WTC11 (cell line): ENCODE measurements at regions not wholly inside any gene's neighbourhood (a gene's known extent, or its start where the extent isn't known, plus 50 kb on each side); places are given as distances from the start of the nearest gene placed in this dataset.

Experiments used
- ATAC-seq: fragments of 200-7000 bp; cut with Tn5 transposase; 2 replicates; pipeline ENCODE4 v1.10.0; 2021; ENCODE audit warnings: mild to moderate bottlenecking, moderate library complexity
- CTCF ChIA-PET: fragments of 300-600 bp; sonication (Branson Sonifier 250); formaldehyde crosslinking; loops from one replicate; lab custom pipeline; 2021; ENCODE audit warnings: antibody characterized with exemption; lab: Charles Lee
- POLR2A ChIA-PET: fragments of 350-600 bp; sonication (Branson Sonifier 250); formaldehyde crosslinking; loops from one replicate; lab custom pipeline; 2021; ENCODE audit warnings: antibody characterized with exemption; lab: Charles Lee
- DNase-seq: peaks from one replicate; pipeline ENCODE4 v3.0.0; 2021; ENCODE audit warnings: low spot score
- H3K27ac Mint-ChIP-seq: 2 replicates; pipeline ENCODE4 v1.8.0; 2021; ENCODE audit warnings: mixed read lengths
- H3K27me3 Mint-ChIP-seq: 2 replicates; pipeline ENCODE4 v1.8.0; 2021; ENCODE audit warnings: low read depth, mild to moderate bottlenecking, moderate library complexity, mixed read lengths
- H3K36me3 Mint-ChIP-seq: 2 replicates; pipeline ENCODE4 v1.8.0; 2021; ENCODE audit warnings: mixed read lengths
- H3K4me1 Mint-ChIP-seq: 2 replicates; pipeline ENCODE4 v1.8.0; 2022; ENCODE audit warnings: mixed read lengths
- H3K4me3 Mint-ChIP-seq: 2 replicates; pipeline ENCODE4 v1.8.0; 2021; ENCODE audit warnings: mild to moderate bottlenecking, moderate library complexity, mixed read lengths
- H3K9me3 Mint-ChIP-seq: 2 replicates; pipeline ENCODE4 v1.8.0; 2021; ENCODE audit warnings: mixed read lengths
- ATF1 ChIP-seq: sonication (generic); formaldehyde crosslinking; IDR thresholded peaks from 2 replicates; pipeline ENCODE4 v1.8.1; 2023; ENCODE audit warnings: mild to moderate bottlenecking, moderate library complexity, missing genetic modification reagents
- ELF4 ChIP-seq: sonication (generic); formaldehyde crosslinking; IDR thresholded peaks from 2 replicates; pipeline ENCODE4 v1.8.1; 2022; ENCODE audit warnings: low read depth, mild to moderate bottlenecking, moderate library complexity, missing genetic modification reagents
- ETV6 ChIP-seq: sonication (generic); formaldehyde crosslinking; IDR thresholded peaks from 2 replicates; pipeline ENCODE4 v1.8.1; 2022; ENCODE audit warnings: mild to moderate bottlenecking, missing genetic modification reagents
- FOXJ3 ChIP-seq: sonication (generic); formaldehyde crosslinking; IDR thresholded peaks from 2 replicates; pipeline ENCODE4 v1.9.0; 2021; ENCODE audit warnings: missing genetic modification reagents, mild to moderate bottlenecking, borderline replicate concordance
- GABPB1 ChIP-seq: sonication (generic); formaldehyde crosslinking; IDR thresholded peaks from 2 replicates; pipeline ENCODE4 v1.8.1; 2023; ENCODE audit warnings: mild to moderate bottlenecking, missing genetic modification reagents
- HMGA2 ChIP-seq: fragments of 250-450 bp; sonication (Bioruptor Pico); IDR thresholded peaks from 2 replicates; pipeline ENCODE4 v1.4.0; 2021; ENCODE audit warnings: mild to moderate bottlenecking, moderate library complexity
- IRF2 ChIP-seq: sonication (generic); formaldehyde crosslinking; IDR thresholded peaks from 2 replicates; pipeline ENCODE4 v1.8.0; 2022; ENCODE audit warnings: low read depth, missing genetic modification reagents, borderline replicate concordance
- JUN ChIP-seq: sonication (generic); formaldehyde crosslinking; IDR thresholded peaks from 2 replicates; pipeline ENCODE4 v1.8.0; 2023; ENCODE audit warnings: mild to moderate bottlenecking, missing genetic modification reagents
- MXD4 ChIP-seq: fragments of 250-450 bp; sonication (Bioruptor Pico); IDR thresholded peaks from 2 replicates; pipeline ENCODE4 v1.8.0; 2021; ENCODE audit warnings: mild to moderate bottlenecking, moderate library complexity, borderline replicate concordance
- NFE2L1 ChIP-seq: sonication (generic); formaldehyde crosslinking; IDR thresholded peaks from 2 replicates; pipeline ENCODE4 v1.8.1; 2023; ENCODE audit warnings: missing genetic modification reagents
- NR2C2 ChIP-seq: sonication (generic); formaldehyde crosslinking; IDR thresholded peaks from 2 replicates; pipeline ENCODE4 v1.8.0; 2022; ENCODE audit warnings: mild to moderate bottlenecking, missing genetic modification reagents
- SMAD3 ChIP-seq: sonication (generic); formaldehyde crosslinking; IDR thresholded peaks from 2 replicates; pipeline ENCODE4 v1.8.0; 2022; ENCODE audit warnings: missing genetic modification reagents, mild to moderate bottlenecking, borderline replicate concordance
- SMAD4 ChIP-seq: sonication (generic); formaldehyde crosslinking; IDR thresholded peaks from 2 replicates; pipeline ENCODE4 v1.8.0; 2022; ENCODE audit warnings: mild to moderate bottlenecking, missing genetic modification reagents
- SOX15 ChIP-seq: fragments of 250-450 bp; sonication (Bioruptor Pico); IDR thresholded peaks from 2 replicates; pipeline ENCODE4 v1.9.0; 2021; ENCODE audit warnings: mild to moderate bottlenecking
- TEAD1 ChIP-seq: sonication (generic); formaldehyde crosslinking; IDR thresholded peaks from 2 replicates; pipeline ENCODE4 v1.8.0; 2022; ENCODE audit warnings: mild to moderate bottlenecking, missing genetic modification reagents
- ZBTB21 ChIP-seq: sonication (generic); formaldehyde crosslinking; IDR thresholded peaks from 2 replicates; pipeline ENCODE4 v1.8.1; 2023; ENCODE audit warnings: mild to moderate bottlenecking, missing genetic modification reagents, borderline replicate concordance
- ZNF219 ChIP-seq: sonication (generic); formaldehyde crosslinking; IDR thresholded peaks from 2 replicates; pipeline ENCODE4 v1.8.0; 2023; ENCODE audit warnings: missing genetic modification reagents, mild to moderate bottlenecking, borderline replicate concordance
- ZNF317 ChIP-seq: sonication (generic); formaldehyde crosslinking; IDR thresholded peaks from 2 replicates; pipeline ENCODE4 v1.8.1; 2023; ENCODE audit warnings: low read depth, mild to moderate bottlenecking, moderate library complexity, missing genetic modification reagents, borderline replicate concordance
- TF ChIP-seq, protein P1 (sequence below): sonication (generic); formaldehyde crosslinking; IDR thresholded peaks from 2 replicates; pipeline ENCODE4 v1.8.1; 2023; ENCODE audit warnings: mild to moderate bottlenecking, missing genetic modification reagents, moderate library complexity
- TF ChIP-seq, protein P2 (sequence below): sonication (generic); formaldehyde crosslinking; IDR thresholded peaks from 2 replicates; pipeline ENCODE4 v1.8.1; 2022; ENCODE audit warnings: mild to moderate bottlenecking, moderate library complexity, missing genetic modification reagents
- TF ChIP-seq, protein P3 (sequence below): fragments of 250-450 bp; sonication (Bioruptor Pico); IDR thresholded peaks from 2 replicates; pipeline ENCODE4 v1.8.0; 2021; ENCODE audit warnings: mild to moderate bottlenecking
- TF ChIP-seq, protein P4 (sequence below): sonication (generic); formaldehyde crosslinking; IDR thresholded peaks from 2 replicates; pipeline ENCODE4 v1.8.1; 2022; ENCODE audit warnings: mild to moderate bottlenecking, missing genetic modification reagents, moderate library complexity, borderline replicate concordance
- TF ChIP-seq, protein P5 (sequence below): sonication (generic); formaldehyde crosslinking; conservative IDR thresholded peaks from 2 replicates; pipeline ENCODE4 v1.8.1; 2022; ENCODE audit warnings: mild to moderate bottlenecking, missing genetic modification reagents
- TF ChIP-seq, protein P6 (sequence below): sonication (generic); formaldehyde crosslinking; IDR thresholded peaks from 2 replicates; pipeline ENCODE4 v1.8.1; 2023; ENCODE audit warnings: mild to moderate bottlenecking, missing genetic modification reagents, moderate library complexity
- TF ChIP-seq, protein P7 (sequence below): fragments of 250-450 bp; sonication (Bioruptor Pico); IDR thresholded peaks from 2 replicates; pipeline ENCODE4 v1.9.0; 2021; ENCODE audit warnings: mild to moderate bottlenecking

DNA sequence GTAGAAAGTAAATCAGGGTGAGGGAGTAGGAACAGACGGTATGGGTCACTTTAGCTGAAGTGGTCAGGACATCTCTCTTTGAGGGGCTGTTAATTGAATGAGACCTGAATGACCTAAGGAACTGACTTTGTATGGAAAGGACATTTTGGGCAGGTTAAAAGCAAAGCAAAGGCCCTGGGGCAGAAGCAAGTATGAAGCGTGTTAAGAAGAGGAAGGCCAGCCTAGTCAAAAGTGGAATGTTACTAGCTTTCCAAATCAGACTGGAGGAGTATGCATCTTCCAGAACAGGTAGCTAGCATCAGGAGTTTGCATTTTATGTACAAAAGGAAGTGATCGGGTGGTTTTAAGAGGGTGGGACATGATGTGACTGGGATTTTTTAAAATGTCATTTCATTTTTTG, 70.9 kb upstream of the PCGF5 start:
- no peak overlapping the region for H3K4me3 Mint-ChIP-seq
- H3K36me3 Mint-ChIP-seq = no peaks in the 10 kb centered on the region
- CTCF ChIA-PET = no interaction called here
- ATAC-seq = no peak
- H3K9me3 Mint-ChIP-seq = no peaks in the 10 kb centered on the region
- POLR2A ChIA-PET = no interaction called here
- TF ChIP-seq NFE2L1 (CRISPR knock-in tag) = no peak
- TF ChIP-seq, protein P1, sequence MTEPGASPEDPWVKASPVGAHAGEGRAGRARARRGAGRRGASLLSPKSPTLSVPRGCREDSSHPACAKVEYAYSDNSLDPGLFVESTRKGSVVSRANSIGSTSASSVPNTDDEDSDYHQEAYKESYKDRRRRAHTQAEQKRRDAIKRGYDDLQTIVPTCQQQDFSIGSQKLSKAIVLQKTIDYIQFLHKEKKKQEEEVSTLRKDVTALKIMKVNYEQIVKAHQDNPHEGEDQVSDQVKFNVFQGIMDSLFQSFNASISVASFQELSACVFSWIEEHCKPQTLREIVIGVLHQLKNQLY (CRISPR knock-in tag) = no peak
- no peak for TF ChIP-seq SMAD3 (CRISPR knock-in tag)
- no peak for TF ChIP-seq NR2C2 (CRISPR knock-in tag)
- TF ChIP-seq FOXJ3 (CRISPR knock-in tag) = no peak
- no peak for TF ChIP-seq IRF2 (CRISPR knock-in tag)
- TF ChIP-seq ATF1 (CRISPR knock-in tag) = no peak
- no peak for TF ChIP-seq TEAD1 (CRISPR knock-in tag)
- H3K27me3 Mint-ChIP-seq = peaks cover 8% of the 10 kb centered on the region
- no peak for DNase-seq
- H3K27ac Mint-ChIP-seq = no peak overlapping the region
- H3K4me1 Mint-ChIP-seq = no peaks in the 10 kb centered on the region

DNA sequence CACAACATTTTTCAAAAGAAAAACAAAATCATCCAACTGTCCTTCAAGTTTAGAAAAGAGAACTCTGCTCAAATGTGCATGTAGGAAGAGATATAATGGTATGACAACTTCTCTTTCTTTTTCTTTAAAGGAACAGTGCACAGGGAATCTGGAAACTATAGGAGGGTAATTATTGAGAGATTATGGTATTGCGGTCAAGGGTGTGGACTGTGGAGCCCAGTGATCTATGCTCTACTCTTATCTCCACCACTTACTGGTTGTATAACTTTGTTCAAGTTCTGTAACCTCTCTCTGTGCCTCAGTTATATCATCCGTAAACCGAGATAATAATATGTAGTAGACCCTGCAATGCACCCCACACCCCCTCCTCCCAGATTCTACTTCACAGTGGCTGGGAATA, 69.8 kb upstream of the PCGF5 start:
- no peak for ATAC-seq
- no peak overlapping the region for H3K4me3 Mint-ChIP-seq
- CTCF ChIA-PET = interaction anchor here (0.6 kb wide), 2 partner anchors 62 to 239 kb away, joined by 3 read pairs; no protein-coding TSS in a partner anchor

More for the DNA sequence above, 69.8 kb upstream of the PCGF5 start:
- no peaks in the 10 kb centered on the region for H3K9me3 Mint-ChIP-seq
- no peaks in the 10 kb centered on the region for H3K36me3 Mint-ChIP-seq
- no peak overlapping the region for H3K27ac Mint-ChIP-seq
- DNase-seq = no peak
- H3K27me3 Mint-ChIP-seq = peaks cover 11% of the 10 kb centered on the region
- no peaks in the 10 kb centered on the region for H3K4me1 Mint-ChIP-seq
- POLR2A ChIA-PET = no interaction called here
- TF ChIP-seq, protein P2, sequence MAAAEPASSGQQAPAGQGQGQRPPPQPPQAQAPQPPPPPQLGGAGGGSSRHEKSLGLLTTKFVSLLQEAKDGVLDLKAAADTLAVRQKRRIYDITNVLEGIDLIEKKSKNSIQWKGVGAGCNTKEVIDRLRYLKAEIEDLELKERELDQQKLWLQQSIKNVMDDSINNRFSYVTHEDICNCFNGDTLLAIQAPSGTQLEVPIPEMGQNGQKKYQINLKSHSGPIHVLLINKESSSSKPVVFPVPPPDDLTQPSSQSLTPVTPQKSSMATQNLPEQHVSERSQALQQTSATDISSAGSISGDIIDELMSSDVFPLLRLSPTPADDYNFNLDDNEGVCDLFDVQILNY = no peak
- no peak for TF ChIP-seq FOXJ3 (CRISPR knock-in tag)
- TF ChIP-seq ZNF219 = no peak
- TF ChIP-seq HMGA2 (CRISPR knock-in tag) = no peak
- TF ChIP-seq ZNF317 = no peak
- TF ChIP-seq, protein P3, sequence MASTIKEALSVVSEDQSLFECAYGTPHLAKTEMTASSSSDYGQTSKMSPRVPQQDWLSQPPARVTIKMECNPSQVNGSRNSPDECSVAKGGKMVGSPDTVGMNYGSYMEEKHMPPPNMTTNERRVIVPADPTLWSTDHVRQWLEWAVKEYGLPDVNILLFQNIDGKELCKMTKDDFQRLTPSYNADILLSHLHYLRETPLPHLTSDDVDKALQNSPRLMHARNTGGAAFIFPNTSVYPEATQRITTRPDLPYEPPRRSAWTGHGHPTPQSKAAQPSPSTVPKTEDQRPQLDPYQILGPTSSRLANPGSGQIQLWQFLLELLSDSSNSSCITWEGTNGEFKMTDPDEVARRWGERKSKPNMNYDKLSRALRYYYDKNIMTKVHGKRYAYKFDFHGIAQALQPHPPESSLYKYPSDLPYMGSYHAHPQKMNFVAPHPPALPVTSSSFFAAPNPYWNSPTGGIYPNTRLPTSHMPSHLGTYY (CRISPR knock-in tag) = no peak
- TF ChIP-seq TEAD1 (CRISPR knock-in tag) = no peak
- TF ChIP-seq ZBTB21 (CRISPR knock-in tag) = no peak
- TF ChIP-seq, protein P4, sequence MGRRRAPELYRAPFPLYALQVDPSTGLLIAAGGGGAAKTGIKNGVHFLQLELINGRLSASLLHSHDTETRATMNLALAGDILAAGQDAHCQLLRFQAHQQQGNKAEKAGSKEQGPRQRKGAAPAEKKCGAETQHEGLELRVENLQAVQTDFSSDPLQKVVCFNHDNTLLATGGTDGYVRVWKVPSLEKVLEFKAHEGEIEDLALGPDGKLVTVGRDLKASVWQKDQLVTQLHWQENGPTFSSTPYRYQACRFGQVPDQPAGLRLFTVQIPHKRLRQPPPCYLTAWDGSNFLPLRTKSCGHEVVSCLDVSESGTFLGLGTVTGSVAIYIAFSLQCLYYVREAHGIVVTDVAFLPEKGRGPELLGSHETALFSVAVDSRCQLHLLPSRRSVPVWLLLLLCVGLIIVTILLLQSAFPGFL = no peak
- TF ChIP-seq, protein P5, sequence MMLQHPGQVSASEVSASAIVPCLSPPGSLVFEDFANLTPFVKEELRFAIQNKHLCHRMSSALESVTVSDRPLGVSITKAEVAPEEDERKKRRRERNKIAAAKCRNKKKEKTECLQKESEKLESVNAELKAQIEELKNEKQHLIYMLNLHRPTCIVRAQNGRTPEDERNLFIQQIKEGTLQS (CRISPR knock-in tag) = no peak
- no peak for TF ChIP-seq JUN
- TF ChIP-seq, protein P6, sequence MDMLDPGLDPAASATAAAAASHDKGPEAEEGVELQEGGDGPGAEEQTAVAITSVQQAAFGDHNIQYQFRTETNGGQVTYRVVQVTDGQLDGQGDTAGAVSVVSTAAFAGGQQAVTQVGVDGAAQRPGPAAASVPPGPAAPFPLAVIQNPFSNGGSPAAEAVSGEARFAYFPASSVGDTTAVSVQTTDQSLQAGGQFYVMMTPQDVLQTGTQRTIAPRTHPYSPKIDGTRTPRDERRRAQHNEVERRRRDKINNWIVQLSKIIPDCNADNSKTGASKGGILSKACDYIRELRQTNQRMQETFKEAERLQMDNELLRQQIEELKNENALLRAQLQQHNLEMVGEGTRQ (CRISPR knock-in tag) = no peak
- TF ChIP-seq, protein P7, sequence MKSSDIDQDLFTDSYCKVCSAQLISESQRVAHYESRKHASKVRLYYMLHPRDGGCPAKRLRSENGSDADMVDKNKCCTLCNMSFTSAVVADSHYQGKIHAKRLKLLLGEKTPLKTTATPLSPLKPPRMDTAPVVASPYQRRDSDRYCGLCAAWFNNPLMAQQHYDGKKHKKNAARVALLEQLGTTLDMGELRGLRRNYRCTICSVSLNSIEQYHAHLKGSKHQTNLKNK = no peak
- no peak for TF ChIP-seq SMAD4 (CRISPR knock-in tag)
- no peak for TF ChIP-seq ETV6
- no peak for TF ChIP-seq SOX15 (CRISPR knock-in tag)
- no peak for TF ChIP-seq GABPB1 (CRISPR knock-in tag)
- TF ChIP-seq MXD4 (CRISPR knock-in tag) = no peak
- no peak for TF ChIP-seq ELF4 (CRISPR knock-in tag)
- TF ChIP-seq, all 79 proteins: peak for 0
